ENCODE measurements at regions not wholly inside any gene's neighbourhood (a gene's known extent, or its start where the extent isn't known, plus 50 kb on each side); places are given as distances from the start of the nearest gene placed in this dataset.
"Not testable (repeated sequence)": the region's sequence is repeated elsewhere in the genome, so short reads cannot be mapped to it uniquely, and the experiment has no call there.

GRCh38 chr15:24534032-24534431 lies 141.5 kb upstream of the NPAP1 start:
- not testable (repeated sequence) for DNase-seq

GRCh38 chr15:24557281-24557680 lies 118.3 kb upstream of the NPAP1 start:
- not testable (repeated sequence) for DNase-seq

GRCh38 chr15:24607636-24608035 lies 67.9 kb upstream of the NPAP1 start:
- no peak for DNase-seq

GRCh38 chr15:24617646-24618045 lies 57.9 kb upstream of the NPAP1 start:
- no peak for DNase-seq

GRCh38 chr15:24621630-24622215 lies 53.9 kb upstream of the NPAP1 start:
- no peak for DNase-seq
